Activated naive CD4-positive, alpha-beta T cell (primary cell): ENCODE measurements at regions not wholly inside any gene's neighbourhood (a gene's known extent, or its start where the extent isn't known, plus 50 kb on each side); places are given as distances from the start of the nearest gene placed in this dataset.

Source experiments
- DNase-seq, 4 experiments: peaks; one replicate each; lab custom pipeline; 2025; lab: John Stamatoyannopoulos, UW

DNA sequence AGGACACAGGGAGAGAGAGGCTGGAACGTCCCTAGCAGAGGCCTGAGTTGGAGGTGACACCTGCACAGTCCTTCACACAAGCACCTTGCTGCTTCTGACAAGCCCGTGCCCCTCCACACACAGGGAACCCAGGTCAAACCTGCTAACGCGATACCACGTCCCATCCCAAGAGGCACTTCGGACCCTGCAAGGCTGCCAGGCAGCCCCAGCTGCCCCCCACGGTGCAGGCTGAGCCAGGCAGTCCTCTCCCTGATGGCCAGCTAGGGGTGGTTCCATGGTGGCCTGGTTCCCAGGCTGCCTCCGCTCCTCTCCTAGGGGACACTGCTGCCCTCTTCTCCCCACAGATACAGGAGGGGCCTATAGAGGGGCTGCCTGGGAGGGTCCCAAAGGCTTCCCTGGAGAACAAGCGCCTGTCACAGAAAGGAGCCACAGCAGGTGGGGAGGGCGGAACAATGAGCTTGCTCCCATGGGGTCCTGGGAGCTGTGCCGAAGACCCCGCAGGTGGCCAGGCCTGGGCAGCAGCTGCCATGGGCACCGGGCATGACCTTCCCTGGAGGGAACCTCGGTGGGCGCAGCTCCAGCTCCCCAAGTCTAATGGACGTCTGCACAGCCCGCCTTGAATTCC is 434.2 kb upstream of the MYT1L start:
- DNase-seq = no peak

DNA sequence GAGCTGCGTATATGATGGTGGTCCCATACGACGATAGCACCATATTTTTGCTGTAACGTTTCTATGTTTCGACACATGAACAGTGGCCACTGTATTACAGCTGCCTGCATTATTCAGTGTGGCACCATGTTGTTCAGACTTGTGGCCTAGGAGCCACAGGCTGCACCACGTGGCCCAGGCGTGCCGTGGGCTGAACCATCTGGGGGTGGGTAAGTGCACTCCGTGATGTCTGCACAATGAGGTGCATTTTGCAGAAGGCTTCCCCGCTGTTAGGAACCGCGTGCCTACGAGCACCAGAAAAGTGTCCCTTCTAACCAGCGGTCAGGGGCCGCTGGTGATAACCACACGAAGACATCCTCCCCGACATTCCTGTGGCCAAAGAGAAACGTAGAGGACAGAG is 433.7 kb upstream of the MYT1L start:
- no peak for DNase-seq

DNA sequence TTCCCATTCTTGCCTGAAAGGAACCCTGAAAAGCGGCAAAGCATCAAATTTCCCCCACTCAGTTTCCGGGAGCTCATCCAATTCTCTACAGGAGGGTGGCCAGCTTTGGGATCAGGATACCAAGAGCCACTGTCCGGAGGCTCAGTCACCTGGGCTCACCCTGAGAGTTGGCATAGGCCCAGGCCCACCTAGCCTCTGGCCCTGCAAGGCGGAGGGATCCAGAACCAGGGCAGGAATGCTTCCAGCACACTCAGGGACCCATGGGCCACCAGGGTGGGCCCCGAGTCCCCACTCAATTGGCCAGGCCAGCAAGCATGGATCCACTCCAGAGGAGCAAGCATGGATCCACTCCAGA is 432.9 kb upstream of the MYT1L start:
- no peak for DNase-seq

DNA sequence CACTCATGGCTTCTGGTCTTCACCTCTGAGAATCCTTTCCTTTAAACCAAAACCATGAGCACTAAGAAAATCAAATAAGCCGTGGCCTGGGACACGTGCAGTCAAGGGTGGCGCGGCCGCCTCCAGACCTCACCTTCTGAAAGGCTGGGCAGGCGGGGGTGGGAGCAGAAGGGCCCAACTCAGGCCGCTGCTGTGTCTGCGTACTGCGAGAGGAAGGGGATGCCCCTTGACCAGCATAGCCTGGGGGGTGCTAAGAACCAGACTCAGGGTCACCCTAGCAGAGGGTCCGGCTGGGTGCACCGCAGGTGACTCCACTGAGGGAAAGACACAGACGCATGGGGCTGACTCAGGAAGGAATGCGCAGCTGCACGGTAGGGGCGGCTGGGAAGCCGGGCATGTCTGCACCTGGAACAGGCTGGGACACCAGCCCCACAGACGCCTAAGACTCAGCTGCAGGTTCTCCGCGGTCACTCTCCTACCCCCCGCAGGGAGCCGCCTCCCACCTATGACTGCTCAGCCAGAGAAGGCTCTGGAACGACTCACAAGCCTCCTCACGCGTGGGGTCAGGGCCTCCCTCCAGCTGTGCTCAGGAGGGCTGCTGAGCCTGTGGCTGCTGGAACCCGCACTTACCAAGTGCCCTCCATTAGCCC is 432.4 kb upstream of the MYT1L start:
- DNase-seq = no peak

DNA sequence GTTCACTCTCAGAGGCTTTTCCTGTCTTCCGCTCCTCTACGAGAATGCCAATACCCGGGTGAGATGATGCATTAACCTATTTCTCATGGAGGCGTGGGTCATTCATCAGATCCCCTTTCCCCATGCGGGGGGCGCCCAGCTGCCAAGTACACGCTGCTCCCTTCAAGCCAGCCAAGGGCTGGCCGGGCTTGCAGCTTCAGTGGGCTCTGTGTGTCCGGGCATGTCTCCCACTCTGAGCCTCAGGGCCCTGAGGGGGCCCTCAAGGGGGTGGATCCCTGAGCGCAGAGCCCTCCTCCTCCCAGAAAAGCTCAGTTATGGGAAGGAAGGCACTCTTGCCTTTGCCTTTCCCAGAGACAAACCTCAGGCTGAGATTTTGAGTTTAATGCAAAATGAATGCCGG is 431.8 kb upstream of the MYT1L start:
- no peak for DNase-seq

DNA sequence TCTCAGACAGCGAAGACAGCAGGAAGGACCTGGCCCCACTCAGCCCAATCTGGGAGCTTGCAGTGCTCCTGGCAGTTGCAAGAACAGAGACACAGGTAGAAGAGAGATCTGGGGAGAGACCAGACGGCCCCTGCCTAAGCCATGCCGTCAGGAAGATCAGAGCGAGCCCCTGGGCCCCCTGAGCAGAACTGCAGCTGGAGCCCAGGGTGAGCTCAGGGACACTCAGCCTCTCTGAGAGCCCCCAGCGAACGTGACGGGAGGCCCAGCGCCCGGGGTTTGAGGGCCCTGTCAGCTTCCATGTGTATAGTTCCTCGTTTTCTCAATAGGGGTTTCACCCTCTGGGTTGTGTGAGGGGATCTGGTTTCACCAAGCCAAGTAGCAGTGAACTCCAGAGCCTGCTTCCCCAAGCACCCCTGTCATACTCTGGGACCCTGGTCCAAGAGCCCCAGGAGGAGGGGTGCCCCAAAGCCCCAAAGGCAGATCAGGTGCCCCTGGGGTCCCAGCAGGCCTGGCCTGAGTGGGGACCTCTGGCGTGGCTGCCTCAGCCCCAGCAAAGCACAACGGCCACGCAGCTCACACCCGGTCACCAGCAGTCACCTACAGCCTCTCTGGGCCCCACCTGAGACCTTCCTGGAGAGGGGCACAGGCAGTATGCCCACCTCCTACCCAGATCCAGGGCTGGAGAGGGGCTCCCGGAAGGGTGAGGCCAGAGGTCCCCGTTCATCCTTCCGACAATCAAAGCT is 431.3 kb upstream of the MYT1L start:
- DNase-seq = no peak

DNA sequence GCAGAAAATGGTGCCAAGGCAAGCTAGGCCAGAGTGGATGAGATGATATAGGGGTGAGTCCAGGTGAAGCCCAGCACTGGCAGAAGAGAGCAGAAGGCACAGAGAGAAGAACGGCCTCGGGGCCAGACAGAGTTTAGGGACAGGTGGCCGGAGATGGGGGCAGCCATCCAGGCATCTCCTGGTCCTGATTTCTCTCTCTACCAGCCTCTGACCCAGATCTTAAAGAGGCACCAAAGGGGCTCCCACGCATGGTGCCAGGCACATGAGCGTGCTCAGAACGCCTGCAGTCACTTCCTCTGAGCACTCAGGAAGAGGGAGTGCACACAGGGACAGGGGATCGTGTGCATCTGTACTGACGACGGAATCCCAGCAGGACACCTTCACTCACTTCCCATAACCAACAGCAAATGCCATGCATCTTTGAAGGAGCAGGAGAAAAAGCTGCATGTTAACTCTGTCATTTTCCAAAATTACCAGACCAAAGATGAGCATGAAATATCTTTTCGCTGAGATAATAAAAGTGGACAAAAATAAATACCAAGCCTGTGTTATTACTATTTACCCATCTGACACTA is 427.8 kb upstream of the MYT1L start:
- DNase-seq = no peak

DNA sequence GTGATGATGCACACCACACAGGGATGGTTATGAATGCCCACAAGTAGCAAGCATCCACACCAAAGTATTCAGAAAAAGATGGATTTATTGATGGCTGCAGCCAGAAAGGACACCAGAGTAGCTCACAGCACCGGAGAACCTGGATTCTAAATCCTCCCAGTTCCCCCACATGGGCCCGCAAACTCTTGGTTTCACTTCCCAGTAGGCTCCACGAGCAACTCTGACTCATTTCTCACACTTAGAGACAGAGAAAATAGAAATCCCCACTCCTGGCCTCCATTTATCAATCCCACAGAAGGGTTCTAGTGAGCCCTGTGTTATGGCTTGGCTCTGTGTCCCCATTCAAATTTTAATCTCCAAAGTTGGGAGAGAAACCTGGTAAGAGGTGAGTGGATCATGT is 426.7 kb upstream of the MYT1L start:
- no peak for DNase-seq

DNA sequence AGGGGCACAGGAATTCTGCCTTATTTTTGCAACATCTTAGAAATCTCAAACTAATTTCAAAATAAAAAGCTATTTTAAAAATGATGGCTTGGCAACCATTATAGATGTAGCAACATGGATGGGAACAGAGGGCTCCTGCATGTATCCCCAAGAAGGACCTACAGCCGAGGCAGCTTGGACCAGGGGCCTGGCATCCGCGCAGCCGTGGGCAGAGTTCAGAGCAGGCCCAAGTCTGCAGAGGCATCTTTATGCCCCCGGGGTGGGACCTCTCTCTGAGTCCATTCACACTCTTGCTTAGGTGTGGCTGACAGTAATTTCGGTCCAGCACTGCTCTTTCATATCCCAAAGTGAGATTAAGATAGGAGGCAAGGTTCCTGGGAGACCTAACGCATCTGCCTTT is 425.8 kb upstream of the MYT1L start:
- DNase-seq = no peak

DNA sequence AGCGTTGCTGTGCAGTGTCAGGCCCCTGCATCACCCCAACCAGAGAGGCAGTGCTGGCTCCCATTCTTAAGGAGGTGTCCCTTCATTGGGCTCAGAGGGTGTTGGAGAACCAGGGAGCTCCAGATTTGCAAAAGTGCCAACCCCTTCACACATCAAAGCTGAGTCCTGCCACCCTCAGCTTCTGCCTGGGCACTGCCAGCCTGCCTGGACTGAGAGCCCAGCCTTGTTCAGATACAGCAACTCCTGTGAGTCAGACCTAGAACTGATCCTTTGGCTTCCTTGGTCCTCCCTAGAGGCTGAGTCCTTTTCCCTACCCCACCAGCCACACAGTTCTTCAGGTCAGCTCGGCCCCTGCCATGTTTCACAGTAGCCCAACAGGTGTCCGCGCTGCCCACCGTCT is 424.9 kb upstream of the MYT1L start:
- DNase-seq = no peak

DNA sequence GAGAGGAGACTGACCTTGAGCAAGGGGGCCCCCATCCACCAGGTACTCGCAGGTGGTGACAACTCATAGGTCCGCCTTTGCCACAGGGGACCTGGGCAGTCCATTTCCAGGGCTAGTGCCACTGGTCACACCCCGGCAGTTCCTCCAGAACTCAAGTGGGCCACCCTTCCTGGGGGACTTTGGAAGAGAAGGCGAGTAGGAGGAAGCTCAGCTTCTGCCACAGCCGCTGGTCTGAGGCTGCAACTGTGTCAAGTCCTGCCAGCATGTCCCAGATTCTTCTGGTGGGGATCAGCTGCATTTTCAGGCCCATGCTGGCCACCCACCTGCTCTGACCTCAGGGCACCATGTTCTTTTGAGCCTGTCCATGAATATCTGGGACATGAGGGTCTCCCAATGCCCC is 423.9 kb upstream of the MYT1L start:
- no peak for DNase-seq

DNA sequence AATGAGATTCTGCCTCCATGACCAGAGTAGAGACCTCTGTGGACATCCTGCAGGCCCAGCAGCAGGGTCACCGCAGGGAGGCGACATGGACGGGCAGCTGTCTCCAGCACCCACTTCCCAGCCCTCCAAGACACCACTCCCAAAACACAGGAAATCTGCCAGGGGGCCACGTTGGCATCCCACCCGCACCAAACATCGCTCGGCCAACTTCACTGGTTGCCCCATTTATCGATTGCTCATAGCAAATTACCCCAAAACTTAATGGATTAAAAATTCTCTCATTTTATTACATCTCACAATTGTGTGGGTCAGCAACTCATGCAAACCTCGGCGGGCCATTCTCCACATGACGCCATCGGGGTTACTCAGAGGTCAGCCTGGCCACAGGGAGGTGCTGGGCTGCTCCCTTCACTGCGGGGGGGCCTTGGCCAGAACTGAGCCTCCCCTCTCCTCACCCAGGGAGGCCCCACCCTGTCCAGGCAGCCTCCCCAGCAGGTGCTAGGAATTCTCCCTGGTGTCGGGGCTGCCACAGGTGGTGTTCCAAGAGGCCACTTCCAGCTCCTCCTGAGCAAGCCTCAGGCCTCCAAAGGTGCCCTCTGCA is 420.7 kb upstream of the MYT1L start:
- DNase-seq = no peak

DNA sequence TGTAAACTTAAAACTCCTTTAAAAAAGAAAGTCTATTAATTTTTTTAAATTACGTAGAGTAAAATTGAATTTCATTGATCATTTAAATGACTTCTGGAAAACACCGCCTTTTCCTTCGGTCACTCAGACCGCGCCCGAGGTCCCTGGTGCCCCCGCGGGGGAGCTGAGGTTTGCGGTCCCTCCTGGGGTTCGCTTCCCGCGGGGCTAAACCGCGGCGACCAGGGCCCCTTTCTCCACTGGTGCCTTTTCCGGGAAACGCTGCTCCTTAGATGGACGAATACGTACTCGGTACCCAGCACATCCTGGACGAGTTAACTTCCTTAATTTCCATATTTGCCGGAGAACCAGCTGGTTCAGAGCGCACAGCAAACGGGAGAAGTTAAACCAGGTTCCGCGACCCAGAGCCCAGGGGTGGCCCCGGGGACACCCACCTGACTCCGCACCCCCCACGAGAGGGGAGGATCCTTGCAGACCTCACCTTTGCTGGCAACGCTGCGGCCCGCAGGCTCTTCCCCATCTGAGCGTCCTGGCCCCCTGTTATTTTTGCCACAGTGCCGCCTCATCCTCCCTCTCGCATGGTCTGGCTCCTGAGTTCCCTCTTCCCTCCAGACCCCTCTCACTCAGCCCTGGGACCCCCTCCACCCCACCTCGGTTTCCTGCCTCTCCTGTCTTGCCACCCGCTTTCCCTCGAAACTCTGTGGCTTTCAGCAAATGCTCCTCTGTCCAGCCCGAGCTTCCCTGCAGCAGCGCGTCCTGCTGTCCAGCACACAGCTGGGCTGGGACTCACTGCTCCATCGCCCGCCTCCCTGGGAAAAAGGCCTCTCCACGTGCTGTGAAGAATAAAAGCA is 420.0 kb upstream of the MYT1L start:
- no peak for DNase-seq

DNA sequence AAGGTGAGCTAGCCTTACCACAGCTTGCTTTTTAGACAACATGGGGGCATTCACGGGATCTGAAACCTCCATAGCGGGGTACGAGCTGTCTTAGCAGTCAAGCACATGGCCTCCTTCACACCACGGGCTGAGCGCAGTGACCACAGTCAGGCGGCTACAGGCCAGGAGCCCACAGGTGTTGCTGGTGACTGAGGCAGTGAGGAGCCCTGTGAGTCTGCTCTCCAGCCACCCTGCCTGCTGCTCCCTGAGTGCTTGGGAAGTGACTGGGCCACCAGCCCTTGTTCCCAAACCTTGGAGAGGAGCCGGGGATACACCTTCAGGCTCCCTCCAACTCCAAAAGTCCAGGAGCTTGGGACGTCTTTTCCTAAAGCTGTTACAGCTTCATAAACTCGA is 418.1 kb upstream of the MYT1L start:
- no peak for DNase-seq

DNA sequence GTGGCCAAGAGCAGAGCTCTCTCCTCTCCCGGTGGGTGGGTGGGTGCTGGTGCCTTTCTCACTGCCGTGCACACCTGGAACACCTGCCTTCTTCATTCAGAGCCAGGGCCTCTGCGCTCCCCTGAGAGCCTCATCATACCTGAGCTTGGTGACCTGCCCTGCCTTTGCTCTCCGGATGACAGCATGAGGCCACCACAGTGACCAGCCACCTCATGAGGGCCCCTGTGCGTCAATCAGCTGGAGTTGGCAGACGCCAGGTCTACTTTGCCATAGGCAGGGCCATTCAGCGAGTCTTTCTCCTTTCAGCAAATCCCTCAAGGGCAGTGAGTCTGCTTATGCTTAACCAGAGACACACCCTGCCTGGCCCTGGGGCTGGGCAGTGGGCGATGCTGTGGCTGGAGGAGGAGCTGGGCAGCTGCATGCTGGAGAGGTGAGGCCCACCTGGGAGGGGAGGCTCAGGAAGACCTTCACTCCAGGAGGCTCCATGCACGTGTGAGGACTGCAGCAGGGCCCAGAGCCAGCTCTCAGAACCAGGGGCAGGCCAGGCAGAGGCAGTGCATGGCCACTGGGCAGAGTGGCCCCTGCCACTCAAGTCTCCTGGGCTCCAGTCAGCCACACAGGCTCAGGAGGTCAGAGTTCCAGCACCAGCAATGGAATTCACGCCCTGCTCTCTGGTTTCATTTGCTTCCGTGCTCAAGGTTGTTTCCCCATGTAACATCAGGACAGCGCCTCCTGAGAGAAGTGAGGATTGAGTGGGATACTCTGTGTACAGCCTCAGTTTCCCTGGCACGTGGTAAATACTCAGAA is 417.5 kb upstream of the MYT1L start:
- DNase-seq = no peak

DNA sequence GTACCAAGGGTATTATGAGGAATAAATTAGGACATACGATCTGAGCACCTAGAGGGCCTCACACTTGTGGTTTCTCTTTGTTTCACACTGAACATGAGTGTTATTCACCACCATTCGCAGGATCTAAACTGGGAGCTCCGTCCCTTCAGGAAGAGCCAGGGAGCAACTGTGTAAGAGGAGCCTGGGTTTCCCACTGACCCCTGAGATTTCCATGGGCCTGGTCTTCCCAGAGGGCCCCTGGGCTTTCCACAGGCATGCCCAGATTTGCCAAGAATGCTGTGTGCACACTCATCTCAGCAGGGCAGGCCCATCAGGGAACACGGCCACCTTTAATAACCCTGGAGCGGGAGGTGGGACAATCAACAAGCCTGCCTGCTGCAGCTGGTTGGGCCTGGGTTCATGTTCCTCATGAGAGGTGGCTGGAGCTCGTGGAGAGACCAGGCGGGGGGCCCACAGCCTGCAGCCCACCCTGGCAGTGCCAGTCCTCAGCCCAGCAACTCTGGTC is 416.8 kb upstream of the MYT1L start:
- no peak for DNase-seq

DNA sequence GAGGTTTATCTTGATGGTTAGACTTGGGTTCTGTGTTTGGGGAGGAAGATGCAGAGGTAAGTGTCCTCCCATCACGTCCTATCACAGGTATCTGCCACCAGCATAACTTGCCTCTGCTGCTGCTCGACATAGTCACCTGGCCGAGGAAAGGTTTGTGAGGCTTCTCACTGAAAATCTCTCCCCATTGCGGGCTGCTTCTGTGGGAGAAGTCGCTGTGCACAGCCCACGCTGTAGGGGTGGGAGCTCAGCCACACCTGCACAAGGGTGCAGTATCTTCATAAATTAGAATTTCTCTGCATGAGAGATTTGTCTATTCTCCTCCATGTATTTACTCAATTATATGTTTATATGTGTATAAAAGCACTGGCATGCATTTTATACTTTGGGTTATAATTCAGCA is 415.7 kb upstream of the MYT1L start:
- no peak for DNase-seq

DNA sequence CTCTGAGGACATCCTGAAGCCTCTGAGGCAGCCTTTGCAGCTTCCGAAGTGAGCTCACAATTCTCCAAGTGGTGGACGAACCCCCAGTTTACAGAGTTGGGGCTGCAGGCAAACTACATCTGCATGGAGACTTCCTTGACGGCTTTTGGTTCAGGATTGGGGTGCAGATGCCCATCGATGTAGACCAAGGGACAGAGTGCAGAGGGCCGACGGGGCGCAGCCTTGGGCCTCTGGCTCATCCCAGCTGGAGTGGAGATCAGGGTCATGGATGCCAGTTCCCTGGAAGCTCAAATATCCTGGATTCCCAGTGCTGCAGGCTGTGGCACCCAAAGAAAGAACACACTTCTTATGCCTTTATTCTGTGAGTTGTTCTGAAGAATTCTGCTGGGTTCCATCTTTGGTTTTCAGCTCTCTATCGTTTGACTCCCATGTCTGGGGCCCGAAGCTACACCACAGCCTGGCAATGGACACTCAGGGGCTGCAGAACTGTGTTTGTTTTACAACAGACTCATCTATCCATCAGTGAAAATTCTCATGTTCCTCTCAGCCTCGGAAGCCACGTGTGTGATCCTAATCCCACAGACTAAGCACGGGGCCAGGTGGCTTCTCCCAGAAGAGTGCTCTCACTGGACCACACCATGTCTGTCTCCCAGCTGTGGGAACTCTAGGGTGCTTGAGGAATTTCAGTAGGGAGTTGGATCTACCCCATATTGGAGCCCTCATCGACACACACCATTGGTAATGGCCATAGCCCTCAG is 414.1 kb upstream of the MYT1L start:
- DNase-seq = no peak

DNA sequence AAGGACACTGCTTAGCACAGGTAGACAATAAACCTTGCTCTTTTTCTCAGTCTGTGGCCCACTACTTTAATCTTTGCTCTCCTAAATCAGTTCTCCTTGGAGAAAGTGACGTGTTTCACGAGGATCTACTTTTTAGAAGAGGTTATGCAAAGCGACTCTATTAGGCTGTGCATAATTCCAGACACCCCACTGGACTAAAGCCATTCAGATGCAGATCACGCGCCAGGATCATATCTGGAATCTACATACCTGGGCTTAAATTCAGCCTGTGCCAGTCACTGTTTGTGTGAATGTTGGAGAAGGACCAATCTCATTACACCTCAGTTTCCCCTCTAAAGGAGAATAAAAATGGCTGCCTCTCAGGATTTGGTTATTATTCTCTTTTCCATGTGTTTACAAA is 413.0 kb upstream of the MYT1L start:
- DNase-seq = no peak

DNA sequence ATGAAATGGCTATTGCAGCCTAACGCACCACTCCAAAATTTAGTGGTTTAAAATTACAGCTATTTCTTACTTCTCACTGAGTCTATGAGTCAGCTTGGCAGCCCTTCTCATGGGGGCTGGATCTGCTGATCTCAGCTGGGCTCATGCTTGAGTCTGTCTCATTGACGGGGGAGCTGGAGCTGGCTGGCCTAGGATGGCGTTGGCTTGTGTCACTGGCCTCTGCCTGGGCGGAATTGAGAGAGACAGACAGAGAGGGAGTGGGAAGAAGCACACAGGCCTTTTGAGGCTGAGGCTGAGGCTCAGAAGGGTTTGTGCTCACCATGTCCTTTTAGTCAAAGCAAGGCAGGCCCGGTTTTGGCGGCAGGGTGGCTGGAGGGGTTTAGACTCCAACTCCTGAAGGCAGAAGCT is 412.1 kb upstream of the MYT1L start:
- DNase-seq = no peak
